HepG2 (cell line): ENCODE measurements at regions not wholly inside any gene's neighbourhood (a gene's known extent, or its start where the extent isn't known, plus 50 kb on each side); places are given as distances from the start of the nearest gene placed in this dataset.

Experiments
- AKAP8 ChIP-seq: sonication (generic); formaldehyde crosslinking; IDR thresholded peaks from 2 replicates; pipeline ENCODE4 v1.5.1; 2020; ENCODE audit warnings: mild to moderate bottlenecking, missing genetic modification reagents
- BCL6 ChIP-seq: IDR thresholded peaks from 2 replicates; pipeline ENCODE4 v1.6.1; 2016; ENCODE audit warnings: missing genetic modification reagents, missing compliant biosample characterization
- EP300 ChIP-seq, 3 experiments: sonication (generic) in 1 of 3; formaldehyde crosslinking in 1 of 3; IDR thresholded peaks; 2 replicates each; pipeline versions ENCODE4 v1.5.1 to v1.6.1; 2011 to 2020; ENCODE audit warnings: low read depth in 2 of 3, low read length in 2 of 3, borderline replicate concordance in 1 of 3, improper control_type of control experiment in 1 of 3, mild to moderate bottlenecking in 1 of 3, missing genetic modification reagents in 1 of 3, moderate library complexity in 1 of 3
- FOXA3 ChIP-seq: IDR thresholded peaks from 2 replicates; pipeline ENCODE4 v1.6.1; 2016; ENCODE audit warnings: missing genetic modification reagents, missing compliant biosample characterization
- HDAC6 ChIP-seq: fragments of 200-600 bp; sonication (generic); IDR thresholded peaks from 2 replicates; pipeline ENCODE4 v1.7.0; 2017; ENCODE audit warnings: mild to moderate bottlenecking, antibody characterized with exemption, low read length, low read depth
- NR2F6 ChIP-seq, 2 experiments: IDR thresholded peaks; 2 replicates each; pipeline ENCODE4 v1.6.1; 2016; ENCODE audit warnings: antibody characterized with exemption in 1 of 2, mild to moderate bottlenecking in 1 of 2
- POLR2A ChIP-seq, 2 experiments: IDR thresholded peaks; 2 replicates each; pipeline ENCODE4 v1.6.1; 2011; ENCODE audit warnings: low read depth in 2 of 2, low read length in 2 of 2, mild to moderate bottlenecking in 1 of 2, moderate library complexity in 1 of 2; ENCODE audit not compliant: insufficient read depth in 1 of 2
- RXRA ChIP-seq: sonication (generic); formaldehyde crosslinking; IDR thresholded peaks from 2 replicates; pipeline ENCODE4 v1.5.1; 2020; ENCODE audit warnings: missing genetic modification reagents
- SETDB1 ChIP-seq: sonication (generic); formaldehyde crosslinking; IDR thresholded peaks from 2 replicates; pipeline ENCODE4 v1.5.1; 2020; ENCODE audit warnings: missing genetic modification reagents, mild to moderate bottlenecking, borderline replicate concordance
- SUZ12 ChIP-seq: fragments of 150-350 bp; IDR thresholded peaks from 2 replicates; pipeline ENCODE4 v1.6.1; 2014; ENCODE audit warnings: low read depth, low read length
- ZNF12 ChIP-seq: sonication (generic); formaldehyde crosslinking; IDR thresholded peaks from 2 replicates; pipeline ENCODE4 v1.5.0; 2020; ENCODE audit warnings: missing genetic modification reagents
- TF ChIP-seq, protein P1 (sequence below): sonication (generic); formaldehyde crosslinking; IDR thresholded peaks from 2 replicates; pipeline ENCODE4 v1.5.0; 2020; ENCODE audit warnings: missing genetic modification reagents
- TF ChIP-seq, protein P2 (sequence below): sonication (generic); formaldehyde crosslinking; IDR thresholded peaks from 2 replicates; pipeline ENCODE4 v1.4.0; 2020; ENCODE audit warnings: mild to moderate bottlenecking, missing genetic modification reagents

DNA sequence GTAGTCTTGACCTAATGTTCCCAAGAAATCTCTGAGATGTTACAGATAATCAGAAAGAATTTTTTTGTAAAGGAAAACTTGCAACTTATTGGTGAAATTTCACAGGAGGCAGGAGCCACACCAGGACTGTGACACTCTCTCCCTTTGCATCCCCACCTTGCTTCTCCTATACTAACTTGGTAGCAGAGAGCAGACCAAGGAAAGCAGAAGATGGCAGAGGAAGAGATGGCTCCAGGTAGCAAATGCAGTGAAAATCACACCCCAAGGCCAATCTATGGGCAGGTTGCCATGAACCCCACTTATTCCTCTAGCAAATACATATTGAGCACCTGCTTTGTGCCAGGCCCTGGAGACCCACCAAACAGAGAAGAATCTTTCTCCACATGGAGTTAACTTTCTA is 303.4 kb upstream of the C1orf174 start:
- TF ChIP-seq ZNF12: no peak
- TF ChIP-seq FOXA3 (CRISPR knock-in tag): no peak
- no peak for TF ChIP-seq HDAC6
- TF ChIP-seq, protein P1, sequence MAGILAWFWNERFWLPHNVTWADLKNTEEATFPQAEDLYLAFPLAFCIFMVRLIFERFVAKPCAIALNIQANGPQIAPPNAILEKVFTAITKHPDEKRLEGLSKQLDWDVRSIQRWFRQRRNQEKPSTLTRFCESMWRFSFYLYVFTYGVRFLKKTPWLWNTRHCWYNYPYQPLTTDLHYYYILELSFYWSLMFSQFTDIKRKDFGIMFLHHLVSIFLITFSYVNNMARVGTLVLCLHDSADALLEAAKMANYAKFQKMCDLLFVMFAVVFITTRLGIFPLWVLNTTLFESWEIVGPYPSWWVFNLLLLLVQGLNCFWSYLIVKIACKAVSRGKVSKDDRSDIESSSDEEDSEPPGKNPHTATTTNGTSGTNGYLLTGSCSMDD: no peak
- no peak for TF ChIP-seq SUZ12
- TF ChIP-seq EP300 (IDR thresholded peaks at IDR 0.05; ENCODE audit: low read depth in 2 of 2, low read length in 2 of 2): no peak
- TF ChIP-seq EP300 (CRISPR knock-in tag; IDR thresholded peaks at IDR 0.05; ENCODE audit: borderline replicate concordance): no peak
- TF ChIP-seq AKAP8: no peak
- no peak for TF ChIP-seq POLR2A (IDR thresholded peaks at IDR 0.05; ENCODE audit: insufficient read depth in 1 of 2, low read depth in 2 of 2, low read length in 2 of 2)
- TF ChIP-seq, protein P2, sequence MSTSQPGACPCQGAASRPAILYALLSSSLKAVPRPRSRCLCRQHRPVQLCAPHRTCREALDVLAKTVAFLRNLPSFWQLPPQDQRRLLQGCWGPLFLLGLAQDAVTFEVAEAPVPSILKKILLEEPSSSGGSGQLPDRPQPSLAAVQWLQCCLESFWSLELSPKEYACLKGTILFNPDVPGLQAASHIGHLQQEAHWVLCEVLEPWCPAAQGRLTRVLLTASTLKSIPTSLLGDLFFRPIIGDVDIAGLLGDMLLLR (CRISPR knock-in tag): no peak
- TF ChIP-seq SETDB1 (CRISPR knock-in tag): no peak
- no peak for TF ChIP-seq BCL6
- no peak for TF ChIP-seq NR2F6 (IDR thresholded peaks at IDR 0.05)
- TF ChIP-seq NR2F6 (CRISPR knock-in tag; IDR thresholded peaks at IDR 0.05): no peak
- TF ChIP-seq RXRA (CRISPR knock-in tag): no peak
